HG02870 (cell line): ENCODE measurements at regions not wholly inside any gene's neighbourhood (a gene's known extent, or its start where the extent isn't known, plus 50 kb on each side); places are given as distances from the start of the nearest gene placed in this dataset.

Source experiments
- ATAC-seq: cut with Tn5 transposase; IDR thresholded peaks from one replicate; pipeline ENCODE4 v1.9.1; 2021; ENCODE audit warnings: mild to moderate bottlenecking, moderate library complexity; ENCODE audit not compliant: unreplicated experiment

DNA sequence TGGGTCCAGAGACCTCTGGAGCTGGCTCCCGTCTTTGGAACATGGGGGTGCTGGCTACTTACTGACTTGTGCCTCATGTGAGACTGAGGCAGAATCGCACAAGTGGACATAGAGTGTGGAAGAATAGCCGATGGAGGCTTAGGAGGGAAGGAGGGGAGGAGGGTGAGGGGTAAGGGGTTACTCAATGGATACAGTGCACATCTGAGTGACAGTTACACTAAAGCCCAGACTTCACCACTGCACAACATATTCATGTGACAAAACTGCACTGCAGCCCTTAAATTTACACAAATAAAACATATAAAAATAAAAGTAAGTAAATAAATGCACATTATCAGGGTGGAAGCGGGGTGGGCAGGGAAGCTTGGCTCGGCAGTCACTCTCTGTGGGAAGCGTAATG lies 197.7 kb upstream of the RAB4A start:
- no peak for ATAC-seq

DNA sequence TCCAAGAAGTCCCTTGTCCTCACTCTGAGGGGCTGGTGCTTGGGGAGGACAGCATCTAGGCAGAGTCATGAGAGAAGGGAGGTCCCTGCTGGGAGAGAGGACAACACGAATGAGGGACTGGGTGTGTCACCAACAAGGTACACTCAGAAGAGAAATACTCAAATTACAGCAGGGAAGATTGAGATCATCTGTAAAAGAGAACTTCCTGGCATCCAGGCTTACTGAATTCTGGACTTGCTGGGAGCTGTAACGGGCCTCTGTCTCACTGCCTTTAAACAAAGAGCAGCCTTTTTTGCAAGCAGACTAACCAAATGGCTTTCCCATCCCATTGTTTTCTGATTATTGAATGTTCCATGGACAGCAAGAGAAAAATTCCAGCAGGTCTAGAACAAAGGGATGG lies 195.7 kb upstream of the RAB4A start:
- ATAC-seq = no peak

DNA sequence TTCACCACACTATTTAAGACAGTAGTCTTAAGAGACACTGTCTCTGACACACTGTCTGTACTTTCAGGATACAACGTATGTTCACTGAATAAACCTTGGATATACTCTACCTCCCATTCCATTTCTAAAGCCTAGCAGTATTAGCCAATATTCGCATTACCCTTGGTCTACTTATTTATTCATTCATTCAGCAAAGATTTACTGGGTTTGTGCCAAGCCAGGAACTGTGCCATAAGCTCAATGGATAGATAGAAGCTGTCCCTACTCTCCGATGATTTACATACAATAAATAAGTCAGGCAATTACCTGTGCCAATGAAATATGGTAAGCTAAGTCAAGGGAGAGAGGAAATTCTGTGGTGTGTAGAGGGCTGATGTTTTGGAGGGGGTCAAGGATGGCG lies 195.2 kb upstream of the RAB4A start:
- ATAC-seq = no peak

DNA sequence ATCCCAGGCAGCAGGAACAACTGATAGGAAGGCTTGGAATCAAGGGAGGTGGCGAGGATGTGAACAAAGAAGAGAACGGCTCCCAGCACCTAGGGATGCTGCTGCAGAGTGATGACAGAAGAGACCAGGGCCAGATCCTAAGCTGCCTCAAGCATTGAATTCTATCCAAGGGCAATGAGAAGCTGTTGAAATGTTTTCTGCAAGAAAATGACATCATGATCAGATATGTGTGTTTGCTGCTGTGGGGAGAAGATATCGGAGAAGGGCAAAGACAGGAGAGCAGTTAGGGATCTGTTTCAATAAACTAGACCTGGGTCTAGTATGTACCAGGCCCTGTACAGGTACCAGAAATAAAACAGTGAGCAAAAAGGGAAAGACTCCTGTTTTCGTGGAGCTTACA lies 194.7 kb upstream of the RAB4A start:
- ATAC-seq = no peak

DNA sequence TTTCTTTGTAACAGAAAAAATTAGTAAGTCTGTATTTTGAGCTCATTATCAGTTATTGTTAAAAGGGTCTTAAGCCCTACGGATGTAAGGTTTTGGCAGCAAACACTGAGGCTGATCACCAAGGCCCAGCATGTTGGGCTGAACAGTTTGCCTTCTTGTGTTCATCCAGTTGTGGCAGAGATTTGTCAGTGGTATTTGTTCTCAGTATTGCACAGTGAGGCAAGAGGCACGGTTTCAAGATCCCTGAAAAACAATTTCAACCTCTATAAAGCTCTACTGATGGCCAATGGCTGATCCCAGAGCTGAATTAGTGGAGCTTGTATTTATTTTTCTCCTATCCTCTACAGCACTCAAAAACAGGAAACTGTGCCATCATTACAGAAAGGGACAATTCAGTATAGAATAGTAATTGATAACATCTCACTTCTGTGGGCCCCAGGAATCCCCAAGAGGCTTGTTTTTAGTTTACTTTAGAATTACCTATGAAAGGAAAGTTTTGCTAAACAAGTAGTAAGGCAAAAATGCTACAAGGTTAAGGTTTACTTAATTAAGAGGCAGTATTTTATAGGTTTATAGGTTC lies 191.8 kb upstream of the RAB4A start:
- no peak for ATAC-seq

DNA sequence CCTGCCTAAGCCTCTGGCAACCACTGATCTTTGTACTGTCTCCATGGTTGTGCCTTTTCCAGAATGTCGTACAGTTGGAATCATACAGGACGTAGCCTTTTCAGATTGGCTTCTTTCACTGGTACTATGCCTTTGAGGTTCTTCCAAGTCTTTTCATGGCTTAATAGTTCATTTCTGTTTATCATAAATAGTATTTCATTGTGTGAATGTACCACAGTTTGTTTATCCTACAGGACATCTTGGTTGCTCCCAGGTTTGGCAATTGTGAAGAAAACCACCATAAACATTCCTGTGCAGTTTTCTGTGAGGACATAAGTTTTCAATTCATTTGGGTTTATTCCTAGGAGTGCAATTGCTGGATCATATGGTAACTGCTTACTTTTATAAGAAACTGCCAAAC lies 190.6 kb upstream of the RAB4A start:
- no peak for ATAC-seq

DNA sequence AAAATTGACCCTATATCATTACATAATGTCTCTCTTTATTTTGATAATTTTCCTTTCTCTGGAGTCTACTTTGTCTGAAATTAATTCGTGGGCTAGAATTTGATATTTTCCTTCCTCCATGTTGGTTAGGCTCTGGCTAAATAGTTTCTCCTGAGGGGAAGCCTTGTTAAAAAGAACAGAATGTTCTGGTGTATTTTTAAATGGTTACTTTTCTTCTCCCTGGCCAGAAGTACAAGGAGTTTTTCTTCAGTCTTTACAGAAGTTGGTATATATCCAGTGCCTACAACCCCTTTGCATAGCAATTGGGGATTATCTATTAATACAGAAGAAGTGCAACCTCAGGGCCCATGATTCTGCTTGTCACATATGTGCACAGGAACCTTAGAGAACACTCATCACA lies 185.6 kb upstream of the RAB4A start:
- no peak for ATAC-seq

DNA sequence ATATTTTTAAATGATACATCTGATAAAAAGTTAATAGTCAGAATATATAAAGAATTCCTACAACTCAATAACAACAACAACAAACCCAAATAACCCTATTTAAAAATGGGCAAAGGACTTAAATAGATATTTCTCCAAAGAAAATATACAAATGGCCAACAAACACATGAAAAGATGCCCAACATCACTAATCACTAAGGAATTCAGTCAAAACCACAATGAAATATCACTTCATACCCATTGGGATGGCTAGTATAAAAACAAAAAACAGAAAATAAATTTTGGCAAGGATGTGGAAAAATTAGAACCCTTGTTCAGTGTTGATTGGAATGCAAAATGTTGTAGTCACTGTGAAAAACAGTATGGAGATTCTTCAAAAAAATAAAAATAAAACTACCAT lies 184.8 kb upstream of the RAB4A start:
- no peak for ATAC-seq

DNA sequence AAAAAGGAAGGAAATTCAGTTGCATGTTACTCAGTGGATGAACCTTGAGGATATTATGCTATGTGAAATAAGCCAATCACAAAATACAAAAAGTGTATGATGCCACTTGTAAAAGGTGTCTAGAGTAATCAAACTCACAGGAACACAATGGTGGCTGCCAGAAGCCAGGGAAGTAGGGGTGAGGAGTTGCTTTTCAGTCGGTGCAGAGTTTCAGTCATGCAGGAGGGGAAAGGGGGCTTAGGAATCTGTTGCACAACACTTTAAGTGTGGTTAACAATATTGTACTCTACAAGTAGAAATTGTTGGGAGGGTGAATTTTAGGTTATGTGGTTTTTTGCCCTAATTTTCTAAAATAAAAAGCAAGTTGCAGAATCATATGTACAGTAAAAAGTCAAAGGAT lies 184.2 kb upstream of the RAB4A start:
- no peak for ATAC-seq

DNA sequence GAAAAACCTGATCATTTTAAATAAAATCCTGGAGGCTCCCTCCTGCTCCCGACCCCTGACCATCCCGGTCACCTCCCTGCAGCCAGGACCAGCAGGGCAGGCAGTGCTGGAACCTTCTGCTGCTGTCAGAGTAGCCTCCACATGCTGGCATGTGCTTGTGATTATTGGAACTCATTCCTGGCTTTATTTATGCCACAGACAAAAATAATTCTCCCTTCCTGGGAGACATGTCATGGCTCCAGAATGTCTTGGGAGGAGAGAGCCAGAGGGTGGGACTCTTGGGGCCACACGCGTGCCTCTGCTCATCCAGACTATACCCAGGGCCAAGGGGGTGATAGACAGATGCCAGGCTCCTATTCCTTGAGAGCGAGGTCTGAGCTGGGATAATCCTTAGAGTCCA lies 183.6 kb upstream of the RAB4A start:
- no peak for ATAC-seq

DNA sequence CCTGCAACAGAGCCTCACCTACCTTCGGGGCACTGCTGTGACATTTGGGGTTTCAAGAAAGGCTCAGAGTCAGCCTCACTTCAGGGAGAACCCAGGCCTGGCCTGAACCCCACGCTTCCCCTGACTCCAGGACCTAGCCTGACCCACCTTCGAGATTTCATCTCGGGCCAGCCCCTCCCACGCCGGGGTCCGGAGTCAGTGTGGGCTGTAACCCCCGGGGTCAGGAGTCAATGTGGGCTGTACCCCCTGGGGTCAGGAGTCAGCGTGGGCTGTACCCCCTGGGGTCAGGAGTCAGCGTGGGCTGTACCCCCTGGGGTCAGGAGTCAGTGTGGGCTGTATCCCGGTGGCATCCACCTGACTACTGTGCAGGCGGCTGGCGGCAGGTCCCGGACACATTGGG lies 183.0 kb upstream of the RAB4A start:
- no peak for ATAC-seq

DNA sequence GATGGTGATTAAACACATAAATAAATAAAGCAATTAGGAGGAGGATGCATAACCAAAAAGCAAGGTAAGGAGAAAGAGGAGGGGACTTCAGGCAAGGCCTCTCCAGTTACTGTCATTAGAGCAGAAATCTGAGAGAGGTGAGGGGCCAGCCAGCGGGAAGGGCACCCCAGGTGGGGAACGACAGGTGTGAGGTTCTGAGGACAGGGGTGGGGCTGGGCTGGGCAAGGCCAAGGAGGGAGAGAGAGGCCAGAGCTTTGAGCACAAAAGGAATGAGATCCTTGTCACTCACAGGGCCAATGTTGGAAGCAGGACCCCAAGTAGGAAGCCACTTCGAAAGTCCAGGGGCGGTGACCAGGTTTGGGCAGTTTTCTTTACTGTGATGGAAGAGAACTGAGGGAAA lies 182.2 kb upstream of the RAB4A start:
- ATAC-seq = no peak

DNA sequence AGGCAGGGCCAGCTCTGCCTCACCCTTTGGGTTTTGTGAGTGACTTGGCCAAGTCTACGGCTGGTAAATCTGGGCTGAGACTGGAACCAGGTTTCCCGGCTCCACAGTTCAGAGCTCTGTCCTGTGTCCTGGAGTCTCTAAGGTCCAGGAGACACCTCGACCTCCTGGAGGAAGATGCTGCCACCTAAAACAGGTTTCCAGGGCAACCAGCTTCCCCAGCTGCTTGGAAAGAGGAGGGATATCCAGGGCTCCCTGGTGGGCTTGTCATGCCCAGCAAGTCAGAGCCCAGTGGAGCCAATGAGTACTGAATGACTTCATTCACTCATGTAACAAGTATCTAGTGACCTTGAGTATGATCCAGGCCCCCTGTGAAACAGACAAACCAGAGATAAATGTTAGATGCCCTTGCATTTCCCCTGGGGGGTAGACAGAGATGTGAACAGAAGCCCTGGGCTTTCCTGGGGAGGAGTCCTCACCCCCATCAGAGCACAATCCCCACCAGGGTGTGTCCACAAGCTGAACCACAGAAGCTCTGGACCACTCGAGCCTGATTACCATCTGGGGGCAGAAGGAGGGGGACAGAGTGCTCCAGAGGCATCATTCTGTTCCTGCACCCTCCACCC lies 181.2 kb upstream of the RAB4A start:
- no peak for ATAC-seq

DNA sequence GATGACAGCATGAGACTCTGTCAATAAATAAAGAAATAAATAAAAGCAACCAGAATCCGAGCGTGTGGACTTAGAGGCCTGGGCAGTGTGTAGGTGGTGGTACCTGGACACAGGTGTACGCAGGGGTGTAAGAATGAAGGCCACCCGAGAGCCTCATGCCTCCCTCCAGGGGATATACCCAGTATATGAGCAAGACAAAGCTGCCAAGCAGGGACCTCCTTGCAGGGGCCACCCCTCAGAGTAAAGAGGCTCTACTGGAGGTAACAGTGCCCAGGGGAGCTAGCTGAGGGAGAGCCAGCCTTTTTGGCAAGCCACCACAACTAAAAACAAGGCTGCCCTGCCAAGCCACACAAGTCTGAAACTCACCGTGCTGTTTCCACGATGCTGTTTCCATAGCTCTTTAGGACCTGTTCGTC lies 179.2 kb upstream of the RAB4A start:
- no peak for ATAC-seq

DNA sequence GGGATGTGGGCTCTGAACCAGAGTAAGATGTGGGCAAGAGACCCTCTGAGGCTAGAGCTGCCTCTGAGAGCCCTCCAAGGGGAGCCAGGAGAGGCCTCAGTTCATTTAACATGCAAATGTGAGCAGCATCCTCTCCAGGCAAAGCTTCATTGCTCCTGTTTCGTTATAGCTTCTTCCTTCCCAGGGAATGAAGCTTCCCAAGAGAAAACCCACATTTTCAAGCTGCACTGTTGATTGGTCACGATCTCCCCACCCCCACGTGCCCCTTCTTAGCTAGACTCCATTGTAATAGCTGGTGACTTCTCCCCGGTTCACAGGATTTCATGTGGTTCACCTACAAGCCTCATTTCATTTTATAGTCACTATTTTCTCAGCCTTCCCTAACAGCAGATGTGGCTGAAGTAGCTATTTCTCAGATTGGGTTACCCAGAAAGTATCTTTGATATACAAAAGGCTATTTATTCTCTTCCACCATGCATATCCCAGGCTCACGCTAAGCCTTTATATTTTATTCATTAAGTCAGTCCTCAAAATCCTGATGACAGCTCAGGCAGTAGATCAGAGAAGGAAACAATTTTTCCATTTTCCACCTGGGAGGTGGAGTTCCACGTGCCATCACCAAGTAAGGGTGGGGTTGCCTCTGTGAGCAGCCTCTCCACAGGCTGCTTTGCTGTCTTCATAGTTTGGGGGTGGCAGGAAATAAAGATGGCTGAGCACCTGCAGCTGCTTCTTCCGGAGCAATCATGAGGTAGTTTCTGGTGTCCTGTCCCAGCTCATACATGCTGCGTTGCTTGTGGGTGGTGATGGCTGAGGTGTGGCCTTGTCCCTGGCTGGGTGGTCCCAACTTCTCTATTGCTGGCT lies 178.3 kb upstream of the RAB4A start:
- ATAC-seq = no peak

DNA sequence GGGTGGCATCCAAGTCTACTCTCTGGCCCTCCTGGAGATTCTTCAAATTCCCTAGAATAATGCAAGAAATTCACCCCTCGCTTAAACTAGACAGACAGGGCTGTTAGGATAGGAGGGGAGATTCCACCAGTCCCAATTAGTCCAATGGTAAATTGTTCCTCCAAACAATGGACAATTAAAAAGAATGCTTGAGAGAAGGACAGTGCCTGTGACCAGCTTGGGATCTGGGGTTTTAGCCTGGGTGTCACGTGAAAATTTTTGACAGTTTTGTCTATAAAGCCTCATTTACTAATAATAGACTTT lies 177.7 kb upstream of the RAB4A start:
- no peak for ATAC-seq

DNA sequence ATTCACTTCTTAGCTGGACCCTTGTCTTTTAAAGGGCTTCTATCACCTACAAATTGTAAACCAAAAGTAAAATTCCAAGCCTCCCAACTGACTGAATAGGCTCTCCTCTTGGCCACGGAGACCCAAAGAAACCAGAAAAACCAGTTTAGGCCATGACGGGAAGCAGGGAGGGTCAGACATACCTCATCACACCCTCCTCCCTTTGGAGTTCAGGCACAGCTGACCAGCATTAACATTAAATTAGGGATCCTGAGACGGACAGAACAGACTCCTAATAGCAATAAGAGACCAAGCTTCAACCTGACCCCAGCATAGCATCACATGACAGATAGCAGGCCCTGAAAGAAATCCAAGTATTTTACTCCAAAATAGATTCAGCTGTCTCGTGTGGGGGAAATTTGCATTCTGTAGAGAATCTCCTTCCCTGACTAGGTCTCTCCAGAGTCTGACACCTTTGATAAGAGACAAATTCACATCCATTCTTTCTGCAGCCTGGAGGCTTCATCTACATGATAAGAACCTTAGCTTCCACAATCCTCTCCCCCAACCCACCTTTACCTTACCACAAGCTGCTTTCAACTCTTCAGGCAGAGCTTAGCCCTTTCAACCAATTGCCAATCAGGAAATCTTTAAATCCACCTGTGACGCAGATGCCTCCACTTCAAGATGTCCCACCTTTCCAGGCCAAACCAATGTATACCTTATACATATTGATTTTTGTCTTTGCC lies 177.1 kb upstream of the RAB4A start:
- ATAC-seq = no peak

DNA sequence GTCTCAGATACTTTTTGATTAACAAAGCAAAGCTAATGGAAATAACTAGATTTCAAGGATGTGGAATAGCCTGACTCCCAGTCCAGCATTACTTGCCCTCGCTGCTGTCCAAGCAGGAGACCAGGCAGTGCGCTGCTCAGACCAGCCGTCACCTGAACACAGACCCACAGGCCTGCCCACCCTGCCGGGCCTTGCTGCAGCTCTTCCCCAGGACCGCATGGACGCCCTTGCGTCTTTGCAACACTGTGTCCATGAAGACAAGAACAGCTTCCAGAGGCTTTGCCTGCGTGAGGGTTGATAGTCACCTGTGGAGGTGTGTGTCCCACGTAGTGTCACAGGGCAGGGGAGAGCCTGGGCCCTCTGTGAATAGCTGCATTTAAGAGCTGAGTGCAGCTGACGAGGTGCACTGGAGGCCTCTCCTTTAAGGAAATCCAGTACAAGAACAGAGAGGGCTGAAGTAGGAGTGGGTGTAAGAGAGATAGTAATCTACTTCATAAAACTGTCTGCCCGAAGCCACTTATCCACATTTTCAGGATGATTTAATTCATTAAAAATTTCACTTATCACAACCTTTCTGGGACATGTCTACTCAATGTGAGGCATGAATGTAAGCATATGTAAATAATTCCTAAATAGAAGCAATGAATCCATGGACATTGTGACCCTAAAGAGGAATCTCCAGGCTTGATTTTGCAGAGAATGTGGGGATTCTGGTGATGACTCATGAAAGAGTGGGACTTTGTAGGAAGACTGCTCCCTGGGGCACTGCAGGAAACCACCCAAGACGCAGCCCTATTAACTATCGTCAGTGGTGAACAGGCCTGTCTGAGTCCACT lies 176.2 kb upstream of the RAB4A start:
- no peak for ATAC-seq

DNA sequence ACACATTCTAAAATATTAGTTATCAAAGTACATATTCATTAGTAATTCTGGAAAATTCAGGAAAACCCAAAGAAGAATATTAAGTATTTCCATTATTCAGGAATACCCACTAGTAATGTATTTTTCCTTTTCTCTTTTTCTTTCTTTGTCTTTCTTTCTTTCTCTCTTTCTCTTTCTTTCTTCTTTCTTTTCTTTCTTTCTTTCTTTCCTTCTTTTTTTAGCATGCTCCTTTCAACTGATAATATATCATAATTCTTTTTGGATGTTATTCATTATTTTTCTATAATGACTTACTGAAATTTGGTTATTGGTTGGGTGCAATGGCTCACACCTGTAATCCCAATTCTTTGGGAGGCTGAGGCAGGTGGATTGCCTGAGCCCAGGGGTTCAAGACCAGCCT lies 175.6 kb upstream of the RAB4A start:
- ATAC-seq = no peak

DNA sequence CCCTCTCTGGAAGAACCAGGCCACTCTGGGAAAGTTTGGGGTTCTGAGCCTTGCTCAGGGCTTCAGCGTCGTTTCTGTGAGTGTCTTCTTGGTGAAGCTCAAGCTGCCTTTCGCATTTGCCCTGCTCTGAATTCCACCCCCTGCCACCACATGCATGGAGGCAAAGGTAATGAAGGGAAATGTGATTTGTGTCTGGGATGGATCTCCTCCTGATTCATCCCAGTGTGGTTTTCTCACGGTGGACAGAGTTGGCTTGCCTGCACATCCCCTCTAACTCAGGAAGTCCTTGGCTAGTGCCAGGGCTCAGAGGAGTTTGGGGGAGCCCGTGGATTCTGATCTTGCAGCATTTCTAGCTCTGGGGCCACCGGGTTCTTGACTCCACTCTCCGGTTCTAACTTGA lies 173.6 kb upstream of the RAB4A start:
- no peak for ATAC-seq

DNA sequence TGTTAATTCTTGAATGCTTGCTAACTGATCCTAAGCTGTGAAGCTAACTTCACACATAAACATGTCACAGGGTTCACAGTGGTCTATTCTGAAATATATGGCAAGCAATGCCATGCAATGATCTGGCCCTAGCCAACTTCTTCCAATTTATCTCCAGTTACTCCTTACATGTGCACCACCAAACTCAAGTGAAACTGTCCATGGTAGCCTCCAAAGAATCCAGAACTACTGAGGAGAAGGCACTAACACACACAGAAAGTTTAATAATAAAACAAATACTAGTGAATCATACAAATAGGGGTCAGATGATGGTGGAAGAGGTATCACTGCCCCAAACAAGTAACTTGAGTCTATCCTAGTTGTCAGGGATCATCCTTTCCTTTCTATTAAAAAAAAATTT lies 172.6 kb upstream of the RAB4A start:
- ATAC-seq = no peak
